ENCODE measurements at regions not wholly inside any gene's neighbourhood (a gene's known extent, or its start where the extent isn't known, plus 50 kb on each side); places are given as distances from the start of the nearest gene placed in this dataset.
"Not testable (repeated sequence)": the region's sequence is repeated elsewhere in the genome, so short reads cannot be mapped to it uniquely, and the experiment has no call there.

GRCh38 chr12:76177821-76178220, 93.3 kb upstream of the NAP1L1 start:
- H3K27ac Mint-ChIP-seq = no peak overlapping the region
- no peaks in the 10 kb centered on the region for H3K9me3 Mint-ChIP-seq
- no peak overlapping the region for H3K4me3 Mint-ChIP-seq
- peaks cover 3 to 11% (median 11%) of the 10 kb centered on the region in 3 donors for H3K4me1 Mint-ChIP-seq
- ATAC-seq (ENCODE audit: low read depth in 2 of 2) (no peak), DNase-seq (no peak)
- H3K36me3 Mint-ChIP-seq = no peaks in the 10 kb centered on the region
- peaks cover 11 to 30% (median 25%) of the 10 kb centered on the region in 3 donors for H3K27me3 Mint-ChIP-seq

- Mint-ChIP-seq H3K36me3 (no peaks in the 10 kb centered on the region), H3K9me3 (no peaks in the 10 kb centered on the region), H3K4me1 (peaks cover 9 to 20% (median 20%) of the 10 kb centered on the region in 3 donors), H3K27ac (no peak overlapping the region), H3K4me3 (no peak overlapping the region), H3K27me3 (peaks cover 6 to 24% (median 18%) of the 10 kb centered on the region in 3 donors)
- DNase-seq (no peak), ATAC-seq (ENCODE audit: low read depth in 2 of 2) (no peak)
Measured at GRCh38 chr12:76176940-76177339, 92.5 kb upstream of the NAP1L1 start.

- H3K4me1 Mint-ChIP-seq = peaks cover 13 to 29% (median 27%) of the 10 kb centered on the region in 3 donors
- peaks cover 6 to 18% (median 12%) of the 10 kb centered on the region in 3 donors for H3K27me3 Mint-ChIP-seq
- not testable (repeated sequence) for H3K9me3 Mint-ChIP-seq; H3K27ac Mint-ChIP-seq; DNase-seq; H3K36me3 Mint-ChIP-seq; H3K4me3 Mint-ChIP-seq; ATAC-seq (ENCODE audit: low read depth in 2 of 2)
Measured at GRCh38 chr12:76175946-76176345, 91.5 kb upstream of the NAP1L1 start.

- no peak overlapping the region for H3K27ac Mint-ChIP-seq
- H3K4me3 Mint-ChIP-seq = no peak overlapping the region
- H3K36me3 Mint-ChIP-seq = no peaks in the 10 kb centered on the region
- ATAC-seq (ENCODE audit: low read depth in 2 of 2) (no peak), DNase-seq (no peak)
- H3K27me3 Mint-ChIP-seq = peaks cover 0 to 5% (median 0%) of the 10 kb centered on the region in 3 donors
- H3K4me1 Mint-ChIP-seq = peaks cover 16 to 39% (median 34%) of the 10 kb centered on the region in 3 donors
- H3K9me3 Mint-ChIP-seq = no peaks in the 10 kb centered on the region
Measured at GRCh38 chr12:76173756-76174155, 89.3 kb upstream of the NAP1L1 start.

- peaks cover 10 to 22% (median 11%) of the 10 kb centered on the region in 3 donors for H3K4me1 Mint-ChIP-seq
- peak overlapping the region; percentile 52 to 92 (median 86) for H3K27ac Mint-ChIP-seq
- ATAC-seq (ENCODE audit: low read depth in 2 of 2) (peak; percentile 98), DNase-seq (peak; percentile 46)
- H3K27me3 Mint-ChIP-seq = no peaks in the 10 kb centered on the region
- no peaks in the 10 kb centered on the region for H3K36me3 Mint-ChIP-seq
- no peaks in the 10 kb centered on the region for H3K9me3 Mint-ChIP-seq
- peak overlapping the region; percentile 73 to 90 (median 81) for H3K4me3 Mint-ChIP-seq
Measured at GRCh38 chr12:76158518-76159321, 74.2 kb upstream of the NAP1L1 start.

- no peak for ATAC-seq (ENCODE audit: low read depth in 2 of 2)
- no peak for DNase-seq
- Mint-ChIP-seq H3K9me3 (peaks cover 0 to 3% (median 0%) of the 10 kb centered on the region in 7 donors), H3K4me1 (peaks cover 17 to 30% (median 20%) of the 10 kb centered on the region in 3 donors), H3K4me3 (no peak overlapping the region), H3K27me3 (no peaks in the 10 kb centered on the region), H3K27ac (no peak overlapping the region), H3K36me3 (no peaks in the 10 kb centered on the region)
Measured at GRCh38 chr12:76156726-76157125, 72.2 kb upstream of the NAP1L1 start.

GRCh38 chr12:76156314-76156713, 71.8 kb upstream of the NAP1L1 start:
- Mint-ChIP-seq H3K27ac (peak overlapping the region in 1 of 6 donors; percentile 25), H3K27me3 (no peaks in the 10 kb centered on the region), H3K9me3 (peaks cover 0 to 3% (median 0%) of the 10 kb centered on the region in 7 donors), H3K4me3 (no peak overlapping the region), H3K4me1 (peaks cover 20 to 29% (median 21%) of the 10 kb centered on the region in 3 donors), H3K36me3 (no peaks in the 10 kb centered on the region)
- ATAC-seq (ENCODE audit: low read depth in 2 of 2) = no peak
- DNase-seq = no peak

GRCh38 chr12:76155157-76155670, 70.7 kb upstream of the NAP1L1 start:
- H3K36me3 Mint-ChIP-seq = no peaks in the 10 kb centered on the region
- H3K4me3 Mint-ChIP-seq = no peak overlapping the region
- no peak for ATAC-seq (ENCODE audit: low read depth in 2 of 2)
- no peak for DNase-seq
- peak overlapping the region in 1 of 6 donors; percentile 67 for H3K27ac Mint-ChIP-seq
- H3K27me3 Mint-ChIP-seq = no peaks in the 10 kb centered on the region
- peaks cover 0 to 3% (median 0%) of the 10 kb centered on the region in 7 donors for H3K9me3 Mint-ChIP-seq
- H3K4me1 Mint-ChIP-seq = peaks cover 20 to 27% (median 20%) of the 10 kb centered on the region in 3 donors

GRCh38 chr12:76153616-76154015, 69.1 kb upstream of the NAP1L1 start:
- Mint-ChIP-seq H3K27me3 (no peaks in the 10 kb centered on the region), H3K36me3 (no peaks in the 10 kb centered on the region), H3K4me1 (peaks cover 14 to 18% (median 14%) of the 10 kb centered on the region in 3 donors), H3K27ac (peak overlapping the region in 4 of 6 donors; percentile 16 to 56 (median 36)), H3K4me3 (peak overlapping the region in 2 of 8 donors; percentile 7 to 16), H3K9me3 (peaks cover 0 to 3% (median 0%) of the 10 kb centered on the region in 7 donors)
- no peak for ATAC-seq (ENCODE audit: low read depth in 2 of 2)
- no peak for DNase-seq

GRCh38 chr12:76152181-76152807, 67.8 kb upstream of the NAP1L1 start:
- DNase-seq (peak; percentile 2), ATAC-seq (ENCODE audit: low read depth in 2 of 2) (peak; percentile 55 to 70)
- Mint-ChIP-seq H3K9me3 (peaks cover 0 to 3% (median 0%) of the 10 kb centered on the region in 7 donors), H3K4me1 (peaks cover 9 to 17% (median 9%) of the 10 kb centered on the region in 3 donors), H3K27me3 (peaks cover 0 to 3% (median 0%) of the 10 kb centered on the region in 3 donors), H3K27ac (peak overlapping the region in 3 of 6 donors; percentile 18 to 63 (median 18)), H3K36me3 (no peaks in the 10 kb centered on the region), H3K4me3 (peak overlapping the region in 5 of 8 donors; percentile 44 to 75 (median 62))

- Mint-ChIP-seq H3K4me3 (no peak overlapping the region), H3K4me1 (peaks cover 8 to 12% (median 10%) of the 10 kb centered on the region in 3 donors), H3K9me3 (no peaks in the 10 kb centered on the region), H3K36me3 (no peaks in the 10 kb centered on the region), H3K27me3 (peaks cover 0 to 11% (median 0%) of the 10 kb centered on the region in 3 donors), H3K27ac (peak overlapping the region in 2 of 6 donors; percentile 33)
- ATAC-seq (ENCODE audit: low read depth in 2 of 2) (no peak), DNase-seq (peak; percentile 9)
Measured at GRCh38 chr12:76144245-76144549, 59.7 kb upstream of the NAP1L1 start.

- peak overlapping the region in 3 of 6 donors; percentile 33 to 70 (median 33) for H3K27ac Mint-ChIP-seq
- H3K36me3 Mint-ChIP-seq = no peaks in the 10 kb centered on the region
- H3K9me3 Mint-ChIP-seq = peaks cover 0 to 3% (median 0%) of the 10 kb centered on the region in 7 donors
- no peak for DNase-seq
- peak overlapping the region in 1 of 8 donors; percentile 33 for H3K4me3 Mint-ChIP-seq
- peaks cover 0 to 11% (median 0%) of the 10 kb centered on the region in 3 donors for H3K27me3 Mint-ChIP-seq
- ATAC-seq (ENCODE audit: low read depth in 2 of 2) = peak; percentile 53 to 54
- H3K4me1 Mint-ChIP-seq = peaks cover 8 to 12% (median 10%) of the 10 kb centered on the region in 3 donors
Measured at GRCh38 chr12:76143343-76144244, 59.1 kb upstream of the NAP1L1 start.

- Mint-ChIP-seq H3K36me3 (peaks cover 6 to 8% of the 10 kb centered on the region in 2 donors), H3K27ac (no peak overlapping the region), H3K4me1 (peaks cover 8 to 12% (median 10%) of the 10 kb centered on the region in 3 donors), H3K9me3 (peaks cover 0 to 14% (median 2%) of the 10 kb centered on the region in 7 donors), H3K4me3 (no peak overlapping the region), H3K27me3 (peaks cover 5 to 13% (median 9%) of the 10 kb centered on the region in 3 donors)
- no peak for ATAC-seq (ENCODE audit: low read depth in 2 of 2)
- no peak for DNase-seq
Measured at GRCh38 chr12:76142305-76142704, 57.8 kb upstream of the NAP1L1 start.
